A549 (cell line): ENCODE measurements at regions not wholly inside any gene's neighbourhood (a gene's known extent, or its start where the extent isn't known, plus 50 kb on each side); places are given as distances from the start of the nearest gene placed in this dataset.

Source experiments
- EP300 ChIP-seq, 2 experiments: fragments of >200 bp; sonication (Bioruptor Twin); formaldehyde crosslinking; IDR thresholded peaks; 2 replicates in 1 of 2; 3 replicates in 1 of 2; pipeline ENCODE4 v1.6.1; 2016 to 2017
- NR3C1 ChIP-seq: fragments of >200 bp; sonication (Bioruptor Twin); formaldehyde crosslinking; IDR thresholded peaks from 3 replicates; pipeline ENCODE4 v1.6.1; 2017
- POLR2A ChIP-seq: IDR thresholded peaks from 2 replicates; pipeline ENCODE4 v1.6.1; 2012; ENCODE audit warnings: mild to moderate bottlenecking, low read length
- TF ChIP-seq, protein P1 (sequence below): fragments of 150-350 bp; IDR thresholded peaks from 2 replicates; pipeline ENCODE4 v1.6.1; 2014; ENCODE audit warnings: low read depth, mild to moderate bottlenecking, low read length
- TF ChIP-seq, protein P2 (sequence below): fragments of >200 bp; sonication (Bioruptor Twin); formaldehyde crosslinking; IDR thresholded peaks from 3 replicates; pipeline ENCODE4 v1.5.1; 2016

DNA sequence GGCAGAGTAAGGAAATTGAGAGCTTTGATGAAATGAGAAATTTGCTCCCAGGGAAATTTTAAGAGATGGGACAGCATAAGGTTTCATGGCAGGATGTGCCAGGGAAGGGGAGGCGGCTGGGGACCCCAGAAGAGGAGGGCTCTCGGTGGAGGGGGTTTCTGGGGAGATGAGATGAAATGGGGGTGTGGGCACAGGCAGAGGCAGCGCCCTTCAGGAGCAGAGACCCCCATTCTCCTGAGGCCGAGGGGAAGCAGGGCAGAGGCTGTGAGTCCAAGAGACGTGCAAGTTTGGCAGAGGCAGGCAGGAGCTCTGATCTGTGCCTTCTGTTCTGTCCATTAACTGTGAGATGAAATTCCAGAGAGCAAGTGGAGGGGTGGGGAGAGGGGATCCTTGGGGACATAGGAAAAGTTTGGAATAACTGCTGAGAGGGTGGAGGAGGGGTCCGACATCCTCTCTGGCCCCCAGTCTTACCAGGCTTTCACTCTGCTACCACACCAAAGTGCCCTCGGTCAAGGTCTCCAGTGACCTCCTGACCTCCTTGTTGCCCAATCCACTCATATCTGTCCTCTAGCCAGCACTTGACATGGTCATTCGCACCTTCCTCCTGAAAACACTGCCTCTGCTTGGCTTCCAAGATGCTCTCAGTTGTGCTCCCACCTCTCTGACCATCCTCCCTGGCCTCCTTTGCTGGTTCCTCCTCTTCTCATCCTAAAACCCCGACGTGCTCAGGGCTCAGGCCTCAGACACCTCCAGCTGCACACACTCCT lies 108.1 kb upstream of the MVB12B start:
- TF ChIP-seq, protein P1, sequence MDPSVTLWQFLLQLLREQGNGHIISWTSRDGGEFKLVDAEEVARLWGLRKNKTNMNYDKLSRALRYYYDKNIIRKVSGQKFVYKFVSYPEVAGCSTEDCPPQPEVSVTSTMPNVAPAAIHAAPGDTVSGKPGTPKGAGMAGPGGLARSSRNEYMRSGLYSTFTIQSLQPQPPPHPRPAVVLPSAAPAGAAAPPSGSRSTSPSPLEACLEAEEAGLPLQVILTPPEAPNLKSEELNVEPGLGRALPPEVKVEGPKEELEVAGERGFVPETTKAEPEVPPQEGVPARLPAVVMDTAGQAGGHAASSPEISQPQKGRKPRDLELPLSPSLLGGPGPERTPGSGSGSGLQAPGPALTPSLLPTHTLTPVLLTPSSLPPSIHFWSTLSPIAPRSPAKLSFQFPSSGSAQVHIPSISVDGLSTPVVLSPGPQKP, result no peak
- no peak for TF ChIP-seq POLR2A
- TF ChIP-seq, protein P2, sequence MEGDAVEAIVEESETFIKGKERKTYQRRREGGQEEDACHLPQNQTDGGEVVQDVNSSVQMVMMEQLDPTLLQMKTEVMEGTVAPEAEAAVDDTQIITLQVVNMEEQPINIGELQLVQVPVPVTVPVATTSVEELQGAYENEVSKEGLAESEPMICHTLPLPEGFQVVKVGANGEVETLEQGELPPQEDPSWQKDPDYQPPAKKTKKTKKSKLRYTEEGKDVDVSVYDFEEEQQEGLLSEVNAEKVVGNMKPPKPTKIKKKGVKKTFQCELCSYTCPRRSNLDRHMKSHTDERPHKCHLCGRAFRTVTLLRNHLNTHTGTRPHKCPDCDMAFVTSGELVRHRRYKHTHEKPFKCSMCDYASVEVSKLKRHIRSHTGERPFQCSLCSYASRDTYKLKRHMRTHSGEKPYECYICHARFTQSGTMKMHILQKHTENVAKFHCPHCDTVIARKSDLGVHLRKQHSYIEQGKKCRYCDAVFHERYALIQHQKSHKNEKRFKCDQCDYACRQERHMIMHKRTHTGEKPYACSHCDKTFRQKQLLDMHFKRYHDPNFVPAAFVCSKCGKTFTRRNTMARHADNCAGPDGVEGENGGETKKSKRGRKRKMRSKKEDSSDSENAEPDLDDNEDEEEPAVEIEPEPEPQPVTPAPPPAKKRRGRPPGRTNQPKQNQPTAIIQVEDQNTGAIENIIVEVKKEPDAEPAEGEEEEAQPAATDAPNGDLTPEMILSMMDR, result no peak
- no peak for TF ChIP-seq NR3C1
- TF ChIP-seq EP300 (IDR thresholded peaks at IDR 0.05), result no peak
